Gastrocnemius medialis (tissue), 4 donors: ENCODE measurements at regions not wholly inside any gene's neighbourhood (a gene's known extent, or its start where the extent isn't known, plus 50 kb on each side); places are given as distances from the start of the nearest gene placed in this dataset.

ENCODE experiments used
- POLR2A ChIP-seq, 2 donors: fragments of 450-650 bp; IDR thresholded peaks; one replicate each; pipeline ENCODE4 v1.6.1; 2017; ENCODE audit warnings: antibody characterized with exemption in 2 of 2, mild to moderate bottlenecking in 2 of 2, moderate library complexity in 2 of 2
- TF ChIP-seq, protein P1 (sequence below), 5 experiments: fragments of 450-650 bp in 3 of 5; fragments of 200-600 bp in 2 of 5; sonication (generic) in 2 of 5; IDR thresholded peaks in 4 of 5; conservative IDR thresholded peaks in 1 of 5; 1 replicate in 4 of 5; 2 replicates in 1 of 5; pipeline ENCODE4 v1.5.1; 2016 to 2019; ENCODE audit warnings: antibody characterized with exemption in 5 of 5, mild to moderate bottlenecking in 3 of 5, moderate library complexity in 3 of 5

DNA sequence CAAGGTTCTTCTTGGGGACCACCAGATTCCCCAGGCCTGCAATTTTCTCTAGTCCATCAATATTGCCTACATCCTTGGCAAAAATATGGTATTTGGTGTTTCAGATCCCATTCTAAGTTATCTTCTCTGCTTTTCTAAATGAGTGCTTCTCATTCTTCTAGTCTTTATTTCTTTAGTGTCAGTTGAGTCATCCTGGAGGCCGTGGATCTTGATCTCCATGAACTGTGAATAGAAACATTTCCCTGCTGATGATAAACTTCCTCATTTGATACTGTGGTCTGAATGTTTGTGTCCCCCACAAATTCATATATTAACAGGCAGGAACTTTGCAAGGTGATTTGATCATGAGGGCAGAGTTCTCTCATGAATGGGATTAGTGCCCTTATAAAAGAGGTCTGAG lies 779.3 kb downstream of the INHBA start:
- TF ChIP-seq, protein P1, sequence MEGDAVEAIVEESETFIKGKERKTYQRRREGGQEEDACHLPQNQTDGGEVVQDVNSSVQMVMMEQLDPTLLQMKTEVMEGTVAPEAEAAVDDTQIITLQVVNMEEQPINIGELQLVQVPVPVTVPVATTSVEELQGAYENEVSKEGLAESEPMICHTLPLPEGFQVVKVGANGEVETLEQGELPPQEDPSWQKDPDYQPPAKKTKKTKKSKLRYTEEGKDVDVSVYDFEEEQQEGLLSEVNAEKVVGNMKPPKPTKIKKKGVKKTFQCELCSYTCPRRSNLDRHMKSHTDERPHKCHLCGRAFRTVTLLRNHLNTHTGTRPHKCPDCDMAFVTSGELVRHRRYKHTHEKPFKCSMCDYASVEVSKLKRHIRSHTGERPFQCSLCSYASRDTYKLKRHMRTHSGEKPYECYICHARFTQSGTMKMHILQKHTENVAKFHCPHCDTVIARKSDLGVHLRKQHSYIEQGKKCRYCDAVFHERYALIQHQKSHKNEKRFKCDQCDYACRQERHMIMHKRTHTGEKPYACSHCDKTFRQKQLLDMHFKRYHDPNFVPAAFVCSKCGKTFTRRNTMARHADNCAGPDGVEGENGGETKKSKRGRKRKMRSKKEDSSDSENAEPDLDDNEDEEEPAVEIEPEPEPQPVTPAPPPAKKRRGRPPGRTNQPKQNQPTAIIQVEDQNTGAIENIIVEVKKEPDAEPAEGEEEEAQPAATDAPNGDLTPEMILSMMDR (IDR thresholded peaks at IDR 0.05 in 4 of 5, conservative IDR thresholded peaks at IDR 0.05 in 1 of 5), result no peak
- no peak for TF ChIP-seq POLR2A (IDR thresholded peaks at IDR 0.05)
